GM19468 (cell line): ENCODE measurements at regions not wholly inside any gene's neighbourhood (a gene's known extent, or its start where the extent isn't known, plus 50 kb on each side); places are given as distances from the start of the nearest gene placed in this dataset.

Source experiments
- ATAC-seq: cut with Tn5 transposase; IDR thresholded peaks from one replicate; pipeline ENCODE4 v1.9.1; 2021; ENCODE audit warnings: mild to moderate bottlenecking, moderate library complexity, moderate number of reproducible peaks; ENCODE audit not compliant: unreplicated experiment; ENCODE audit errors: extremely low read depth

DNA sequence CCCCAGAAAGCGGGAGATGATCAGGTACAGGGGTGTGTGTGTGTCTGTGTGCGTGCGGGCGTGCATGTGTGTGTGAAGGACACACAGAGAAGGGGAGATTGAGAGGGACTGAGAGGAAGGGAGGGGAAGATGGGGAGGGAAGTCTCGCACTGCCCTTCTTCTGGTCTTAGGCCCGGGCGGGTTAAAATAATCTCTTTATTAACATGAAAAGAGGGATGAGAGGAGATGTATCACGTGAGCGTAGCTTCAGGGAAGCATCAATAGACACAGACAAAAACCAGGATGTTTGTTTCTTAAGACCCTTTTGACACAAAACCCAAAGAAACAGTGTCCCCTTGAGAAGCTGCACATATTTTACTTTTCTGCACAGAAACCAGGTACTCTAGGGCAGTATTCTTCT lies 347.3 kb downstream of the BRD1 start:
- no peak for ATAC-seq

DNA sequence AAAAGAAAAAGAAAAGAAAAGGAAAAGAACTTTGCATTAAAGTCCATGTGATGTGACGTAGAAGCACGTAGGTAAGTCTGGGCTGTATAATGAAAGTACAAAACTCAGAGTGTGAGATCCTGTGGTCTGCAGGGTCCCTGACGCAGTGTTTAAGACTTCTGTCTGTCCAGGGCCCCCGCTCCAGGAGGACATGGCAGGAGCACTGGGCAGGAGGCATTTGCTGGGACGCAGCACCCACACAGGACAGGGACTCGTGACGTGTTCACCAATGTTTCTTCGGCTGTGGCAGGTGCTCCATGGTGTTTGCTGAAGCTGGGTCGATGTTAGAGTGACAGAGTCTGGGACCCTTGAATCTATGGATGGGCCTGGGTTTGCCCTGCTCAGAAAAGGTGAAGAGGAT lies 348.1 kb downstream of the BRD1 start:
- no peak for ATAC-seq

DNA sequence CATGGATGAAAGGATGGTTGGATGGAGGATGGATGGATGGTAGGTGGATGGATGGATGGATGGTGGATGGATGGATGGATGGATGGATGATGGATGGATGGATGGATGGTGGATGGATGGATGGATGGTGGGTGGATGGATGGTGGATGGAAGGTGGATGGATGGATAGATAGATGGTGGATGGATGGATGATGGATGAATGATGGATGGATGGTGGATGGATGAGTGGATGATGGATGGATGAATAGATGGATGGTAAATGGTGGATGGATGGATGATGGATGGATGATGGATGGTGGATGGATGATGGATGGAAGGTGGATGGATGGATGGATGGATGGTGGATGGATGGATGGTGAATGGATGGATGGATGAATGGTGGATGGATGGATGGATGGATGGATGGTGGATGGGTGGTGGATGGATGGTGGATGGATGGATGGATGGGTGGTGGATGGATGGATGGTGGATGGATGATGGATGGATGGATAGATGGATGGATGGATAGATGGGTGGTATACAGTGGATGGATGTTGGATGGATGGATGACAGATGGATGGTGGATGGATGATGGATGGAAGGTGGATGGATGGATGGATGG lies 350.8 kb downstream of the BRD1 start:
- no peak for ATAC-seq

DNA sequence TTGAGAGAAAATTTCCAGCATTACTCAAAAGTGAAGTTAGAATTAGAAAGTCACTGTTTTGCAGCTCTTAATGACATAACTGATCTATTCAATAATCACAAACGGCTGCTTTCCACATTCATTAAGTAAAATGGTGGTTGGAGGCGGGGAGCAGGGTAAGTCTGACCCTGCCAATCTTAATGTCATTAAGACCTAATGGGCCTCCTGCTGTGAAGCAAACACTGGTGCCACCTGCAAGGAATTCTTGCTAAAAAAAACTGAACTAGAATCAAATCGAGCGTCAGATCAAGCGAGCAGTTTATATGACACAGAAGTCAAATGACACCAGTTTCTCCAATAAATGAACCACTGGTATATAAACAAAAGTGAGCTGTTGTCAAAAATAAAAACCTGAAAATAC lies 351.5 kb downstream of the BRD1 start:
- no peak for ATAC-seq

DNA sequence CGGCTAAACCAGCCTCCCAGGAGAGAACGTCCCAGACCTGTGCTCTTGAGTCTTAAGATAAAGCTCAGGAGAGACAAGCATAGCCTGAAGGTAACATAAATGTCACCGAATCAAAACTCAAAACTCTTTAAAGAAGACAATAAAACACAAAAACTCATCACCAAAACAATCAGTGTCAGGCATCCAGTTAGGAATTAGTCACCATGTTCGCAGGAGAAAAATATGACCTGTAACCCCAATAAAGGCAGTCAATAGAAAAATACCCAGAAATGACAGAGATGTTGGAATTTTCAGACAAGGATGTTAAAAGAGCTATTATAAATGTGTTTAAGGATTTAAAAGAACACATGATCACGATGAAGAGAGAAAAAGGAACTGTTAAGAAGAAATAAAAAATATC lies 352.4 kb downstream of the BRD1 start:
- no peak for ATAC-seq

DNA sequence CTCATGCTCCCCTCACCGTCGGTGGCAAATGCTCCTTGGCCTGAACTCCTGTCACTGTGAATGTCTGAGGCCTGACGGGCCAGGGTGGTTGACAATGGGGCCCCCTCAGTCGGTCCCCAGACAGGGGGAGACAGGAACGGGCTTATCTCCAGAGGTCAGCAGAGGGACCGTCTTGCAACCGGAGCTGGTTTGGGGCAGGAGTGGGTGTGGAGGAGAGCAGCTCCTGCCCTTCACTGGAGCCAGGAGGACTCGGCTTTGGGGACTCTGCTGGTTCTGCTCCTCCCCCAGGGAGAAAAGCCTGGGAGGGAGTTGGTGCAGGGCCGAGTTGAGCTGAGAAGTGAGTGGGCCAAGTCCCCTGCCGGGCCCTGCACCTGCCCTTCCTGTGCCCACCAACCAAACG lies 354.4 kb downstream of the BRD1 start:
- no peak for ATAC-seq

DNA sequence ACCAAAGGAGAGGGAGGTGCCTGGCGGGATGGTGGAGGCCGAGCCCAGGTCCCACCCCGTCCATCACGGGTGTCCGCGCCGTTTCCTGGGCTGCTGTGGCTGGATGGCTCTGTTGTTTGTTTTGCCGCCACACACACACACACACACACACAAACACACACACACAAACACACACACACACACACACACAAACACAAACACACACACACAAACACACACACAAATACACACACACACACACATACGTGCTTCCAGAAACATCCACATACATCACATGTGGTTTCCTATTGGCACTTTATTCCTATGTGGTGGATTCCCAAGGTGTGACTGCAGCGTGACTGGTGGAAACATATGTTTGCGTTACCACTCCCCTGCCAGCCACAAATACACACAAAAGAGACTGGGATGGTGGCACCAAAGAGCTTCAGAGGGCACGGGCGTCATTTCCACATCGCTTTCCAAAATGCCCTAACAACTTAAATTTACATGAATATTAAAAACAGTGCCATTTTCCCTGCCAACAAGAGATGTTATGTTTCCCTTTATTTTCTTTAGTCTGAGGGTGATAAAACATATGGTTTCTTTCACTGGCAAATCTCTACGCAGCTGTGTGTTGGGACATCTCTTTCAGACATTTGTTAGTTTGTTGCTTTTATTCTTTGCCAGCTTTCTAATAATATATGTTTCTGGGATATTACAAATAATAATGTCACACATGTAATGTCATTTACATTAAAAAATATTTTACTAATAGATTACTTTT lies 356.8 kb downstream of the BRD1 start:
- no peak for ATAC-seq

DNA sequence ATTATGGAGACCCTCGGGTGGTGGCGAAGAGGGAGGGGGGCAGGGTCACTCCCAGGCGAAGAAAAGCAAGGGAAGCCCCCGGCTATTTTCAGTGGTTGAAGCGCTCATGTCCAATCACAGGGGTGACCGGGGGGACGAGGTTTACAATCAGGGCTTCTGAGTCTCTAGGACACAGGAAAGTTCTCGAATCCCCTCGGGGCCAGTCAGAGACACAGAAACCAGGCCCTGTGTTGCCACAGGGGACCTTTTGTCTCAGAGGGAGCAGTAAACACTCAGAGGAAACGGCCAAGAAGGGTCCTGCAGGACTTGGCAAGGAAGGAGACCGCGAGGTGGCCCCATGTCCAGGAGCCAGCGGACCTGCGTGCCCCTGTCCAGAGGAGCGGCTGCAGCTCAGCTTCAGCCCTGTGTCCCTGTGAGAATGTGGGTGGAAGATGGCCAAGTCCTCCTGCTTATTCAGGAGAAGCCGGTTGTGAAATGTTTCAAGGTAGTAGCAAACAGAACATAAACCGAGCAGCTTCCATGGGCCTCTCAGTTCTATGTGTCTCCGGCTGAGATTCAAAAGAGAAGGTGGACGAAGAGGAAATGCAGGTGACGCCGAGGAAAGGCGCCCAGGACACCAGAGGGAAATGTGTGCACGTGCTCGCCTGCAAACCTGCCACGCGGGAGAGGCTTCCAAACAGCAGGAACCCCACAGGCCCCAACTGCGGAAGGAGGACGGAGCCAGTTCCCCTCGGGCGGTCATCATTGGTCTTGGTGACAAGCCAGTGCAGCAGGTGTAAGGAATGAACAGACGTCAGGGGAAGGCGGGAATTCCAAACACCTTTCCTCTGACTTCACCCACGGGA lies 357.6 kb downstream of the BRD1 start:
- ATAC-seq, result no peak

DNA sequence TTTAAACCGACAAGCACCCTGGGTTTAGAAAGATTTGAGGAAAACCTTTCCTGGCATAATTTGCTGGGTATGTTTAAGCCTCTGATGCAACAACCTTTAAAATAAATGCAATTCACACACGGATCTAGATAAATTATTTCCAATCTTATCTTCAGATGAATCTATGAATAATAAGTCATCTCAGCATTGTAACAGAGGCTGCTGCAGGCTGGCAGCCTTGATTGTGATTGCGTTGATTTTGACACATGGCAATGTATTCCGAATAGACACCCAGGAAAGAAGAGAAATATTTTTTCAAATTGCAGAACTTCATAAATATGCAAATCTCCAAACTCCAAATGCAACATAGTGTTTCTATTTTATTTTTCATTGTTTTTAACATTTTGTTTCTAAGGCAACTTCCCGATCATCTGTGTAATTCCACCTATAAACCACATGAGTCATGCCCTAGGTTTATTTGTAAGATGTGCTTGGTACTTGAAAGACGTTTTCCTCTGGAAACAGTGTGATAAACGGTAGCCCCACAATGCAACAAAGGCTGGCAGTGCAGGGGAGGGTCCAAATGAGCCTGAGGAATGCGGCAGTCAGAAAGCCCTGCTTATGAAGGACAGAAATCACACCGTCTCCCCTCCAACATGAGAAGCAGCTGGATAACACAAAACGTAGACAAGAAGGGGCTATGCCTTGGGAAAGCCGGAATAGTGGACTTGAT lies 359.0 kb downstream of the BRD1 start:
- ATAC-seq, result no peak

DNA sequence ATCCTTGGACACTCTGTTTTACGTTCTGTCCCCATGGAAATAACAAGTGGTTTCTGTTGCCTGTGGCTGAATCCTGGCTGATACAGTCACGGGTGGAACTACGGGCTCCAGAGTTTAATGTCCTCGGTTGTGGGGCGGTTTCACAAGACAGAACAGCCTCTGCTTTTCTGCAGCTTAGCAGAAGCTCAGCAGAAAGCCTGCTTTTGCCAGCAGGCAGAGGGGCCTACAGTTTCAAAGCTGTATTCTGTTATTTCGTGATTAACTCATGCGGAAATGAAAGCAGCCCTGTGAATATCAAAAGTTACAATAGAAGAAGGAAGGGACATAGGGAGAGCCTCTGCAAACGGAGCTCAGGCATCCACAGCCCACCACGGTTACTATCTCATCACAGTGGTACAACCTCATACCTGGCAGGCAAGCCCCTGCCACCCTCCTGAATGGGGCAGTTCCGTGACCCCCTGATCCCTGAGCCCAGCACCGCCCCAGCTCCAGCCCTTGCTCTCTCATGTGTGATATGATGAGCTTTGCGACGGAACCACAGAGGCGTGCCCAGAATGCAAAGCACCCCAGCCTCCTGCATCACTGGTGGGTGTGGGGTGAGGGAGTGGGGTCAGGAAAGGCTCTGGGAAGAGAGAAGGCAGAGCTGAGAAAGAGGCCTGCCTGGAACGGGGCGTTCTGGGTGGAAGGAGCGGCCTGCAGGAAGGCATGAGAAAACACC lies 360.6 kb downstream of the BRD1 start:
- no peak for ATAC-seq

DNA sequence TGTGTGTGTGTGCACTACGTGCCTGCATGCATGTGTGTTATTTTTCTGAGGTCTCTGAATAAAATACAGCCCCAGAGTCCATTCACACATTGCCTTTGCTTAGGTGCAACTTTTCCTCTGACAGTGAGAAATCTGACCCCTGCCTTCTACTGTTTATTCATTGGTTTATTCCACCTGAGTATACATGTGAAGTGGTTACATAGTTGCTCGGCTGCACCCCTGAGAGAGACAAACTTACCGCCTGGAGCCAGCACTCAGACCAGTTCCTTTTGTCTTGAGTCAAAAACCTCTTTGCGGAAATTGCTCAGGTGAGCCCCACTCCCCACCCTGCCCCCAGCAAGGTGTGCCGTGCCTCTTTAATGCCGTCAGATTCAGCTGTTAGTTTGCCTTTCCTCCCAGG lies 363.6 kb downstream of the BRD1 start:
- no peak for ATAC-seq

DNA sequence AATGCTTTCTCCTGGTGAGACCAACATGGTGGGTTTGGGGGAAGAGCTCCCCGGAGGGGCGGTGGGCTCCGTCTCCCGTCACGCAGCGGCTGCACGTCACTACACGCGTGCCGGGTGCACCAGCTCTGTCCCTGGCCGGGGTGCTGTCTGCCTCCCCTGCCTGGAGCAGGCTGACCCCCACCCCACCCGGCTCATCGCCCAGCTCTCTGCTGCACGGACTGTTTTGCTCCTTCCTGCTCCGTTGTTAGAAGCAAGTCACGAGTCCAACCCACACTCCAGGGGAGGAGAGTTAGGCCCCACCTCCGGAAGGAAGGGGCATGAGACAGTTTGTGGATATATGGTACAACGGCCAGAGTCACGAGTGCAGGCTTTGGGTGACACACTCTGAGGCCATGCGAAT lies 364.9 kb downstream of the BRD1 start:
- no peak for ATAC-seq

DNA sequence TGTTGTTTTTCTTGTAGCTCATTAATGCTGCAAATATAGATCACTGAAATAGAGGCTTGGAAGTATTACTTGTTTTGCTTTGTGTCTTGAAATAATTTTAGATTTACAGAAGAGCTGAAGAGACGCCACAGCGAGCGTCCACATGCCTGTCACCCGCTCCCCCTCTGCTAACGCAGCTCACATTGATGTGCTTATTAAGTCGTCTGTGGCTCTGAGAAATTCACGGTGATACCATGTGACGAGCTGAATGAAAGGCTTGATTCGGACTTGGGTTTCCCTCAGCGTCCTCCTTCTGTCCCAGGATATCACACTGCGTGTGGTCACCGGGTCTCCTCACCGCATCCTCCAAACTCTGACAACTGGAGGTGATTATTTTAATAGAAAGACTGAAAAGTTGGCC lies 365.4 kb downstream of the BRD1 start:
- no peak for ATAC-seq

DNA sequence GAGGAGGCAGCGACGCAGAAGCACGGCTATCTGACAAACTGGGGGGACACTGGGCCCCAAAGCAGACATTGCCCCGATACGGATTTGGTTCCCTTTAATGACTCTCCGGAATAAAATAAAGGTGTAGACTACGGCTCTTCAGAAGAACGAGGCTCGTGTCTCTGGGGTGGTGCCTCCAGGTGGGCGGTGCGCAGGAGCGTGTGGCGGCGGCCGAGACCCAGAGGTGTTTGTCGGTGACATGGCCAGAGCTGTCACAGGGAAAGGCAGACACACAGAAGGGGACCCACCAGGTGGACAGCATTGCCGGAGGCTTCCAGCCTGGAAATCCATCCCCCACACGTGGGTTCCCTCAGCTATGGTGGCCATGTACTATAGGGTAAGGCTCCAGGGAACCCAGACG lies 366.0 kb downstream of the BRD1 start:
- no peak for ATAC-seq

DNA sequence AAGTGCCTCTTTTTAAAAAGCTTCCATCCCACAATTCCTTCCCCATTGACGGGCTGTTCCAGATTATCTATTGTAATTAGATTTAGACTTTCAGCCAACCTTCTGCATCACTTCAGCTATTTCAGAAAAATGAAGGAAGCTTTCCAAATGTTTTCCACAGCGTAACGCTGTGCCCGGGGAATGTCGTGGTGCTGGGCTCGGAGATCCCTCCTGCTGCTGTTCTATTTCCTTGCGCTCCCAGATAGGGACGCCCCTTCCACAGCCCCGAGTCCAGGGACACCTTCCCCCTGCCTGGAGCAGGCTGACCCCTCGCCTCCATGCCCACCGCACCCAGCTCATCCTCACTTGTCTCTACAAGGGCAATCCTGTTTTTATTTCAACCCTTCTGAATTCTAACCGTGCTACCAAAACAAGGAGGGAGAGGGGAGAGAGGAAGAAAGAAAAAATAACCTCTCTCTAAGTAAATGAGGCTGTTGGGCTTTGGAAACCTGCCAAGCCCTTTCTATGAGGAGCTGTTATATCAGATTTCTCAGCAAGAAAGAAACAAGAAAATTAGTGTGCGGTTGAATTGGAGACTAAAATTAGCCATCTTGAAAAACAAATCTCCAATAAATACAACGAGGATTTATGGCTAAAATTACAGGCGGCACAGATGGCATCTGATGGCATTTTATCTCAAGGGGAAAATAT lies 366.9 kb downstream of the BRD1 start:
- no peak for ATAC-seq

DNA sequence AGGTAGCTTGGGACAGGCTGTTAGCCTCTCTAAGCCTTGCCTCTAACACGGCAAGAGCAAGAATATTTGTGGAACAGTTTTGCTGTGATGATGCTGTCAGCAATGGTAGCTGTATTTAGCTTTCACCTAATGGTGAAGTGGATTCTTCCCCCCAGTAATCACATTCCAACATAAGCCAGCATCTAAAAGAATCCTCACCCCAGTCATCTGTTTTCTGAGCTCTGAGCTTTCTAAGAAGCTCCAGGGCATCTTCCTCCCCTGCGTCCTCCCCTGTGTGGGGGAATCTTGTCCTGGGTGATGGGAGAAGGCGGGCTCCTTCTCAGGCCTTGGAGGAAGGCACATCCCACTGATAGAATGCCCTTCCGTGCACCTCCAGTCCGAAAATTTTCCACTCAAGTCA lies 367.6 kb downstream of the BRD1 start:
- no peak for ATAC-seq

DNA sequence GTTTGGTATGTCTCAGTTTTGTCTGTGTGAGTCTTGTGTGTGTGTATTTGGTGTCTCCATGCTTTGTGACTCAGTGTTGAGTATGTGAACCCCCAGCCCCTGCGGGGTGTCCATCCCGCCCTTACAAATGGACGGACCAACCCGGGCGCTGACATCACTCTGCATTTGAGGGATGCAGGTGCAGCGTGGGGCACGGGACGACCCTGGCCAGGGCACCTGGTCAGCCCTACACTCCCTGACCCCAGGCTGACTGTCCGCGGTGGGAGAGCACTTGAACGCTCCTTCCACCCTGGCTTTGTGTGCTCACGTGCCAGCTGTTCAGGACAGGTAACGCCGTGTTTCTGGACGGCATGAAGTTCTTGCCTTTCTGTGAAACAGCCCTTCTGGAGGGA lies 369.0 kb downstream of the BRD1 start:
- no peak for ATAC-seq

DNA sequence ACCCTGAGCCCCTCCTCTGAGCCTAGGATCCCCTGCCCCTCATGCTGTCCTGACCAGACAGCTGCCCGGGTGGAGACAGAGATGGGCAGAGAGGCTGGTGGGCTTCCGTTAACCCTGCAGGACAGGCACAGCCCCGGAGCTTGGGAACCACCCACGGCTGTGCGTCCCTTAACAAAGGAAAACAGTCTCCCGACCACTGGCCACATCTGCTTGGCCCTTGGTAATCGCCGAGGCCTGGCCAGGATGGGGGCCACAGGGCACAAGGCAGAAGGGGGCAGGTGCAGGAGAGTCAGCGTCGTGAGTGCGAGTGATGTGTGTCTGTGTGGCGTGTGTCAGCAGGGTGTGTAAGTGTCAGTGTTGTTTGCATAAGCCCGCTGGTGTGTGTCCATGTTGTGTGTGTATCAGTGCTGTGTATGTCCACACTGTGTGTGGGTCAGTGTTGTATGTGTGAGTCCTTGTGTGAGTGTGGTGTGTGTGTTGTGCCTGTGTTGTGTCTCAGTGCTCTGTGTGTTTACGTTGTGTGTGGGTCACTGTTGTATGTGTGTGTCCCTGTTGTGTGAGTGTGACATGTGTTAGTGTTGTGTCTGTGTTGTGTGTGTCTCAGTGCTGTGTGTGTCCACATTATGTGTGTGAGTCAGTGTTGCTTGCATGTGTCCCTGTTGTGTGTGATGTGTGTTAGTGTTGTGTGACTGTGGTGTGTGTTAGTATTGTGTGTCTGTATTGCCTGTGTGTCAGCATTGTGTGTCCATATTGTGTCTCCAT lies 369.5 kb downstream of the BRD1 start:
- ATAC-seq, result no peak

DNA sequence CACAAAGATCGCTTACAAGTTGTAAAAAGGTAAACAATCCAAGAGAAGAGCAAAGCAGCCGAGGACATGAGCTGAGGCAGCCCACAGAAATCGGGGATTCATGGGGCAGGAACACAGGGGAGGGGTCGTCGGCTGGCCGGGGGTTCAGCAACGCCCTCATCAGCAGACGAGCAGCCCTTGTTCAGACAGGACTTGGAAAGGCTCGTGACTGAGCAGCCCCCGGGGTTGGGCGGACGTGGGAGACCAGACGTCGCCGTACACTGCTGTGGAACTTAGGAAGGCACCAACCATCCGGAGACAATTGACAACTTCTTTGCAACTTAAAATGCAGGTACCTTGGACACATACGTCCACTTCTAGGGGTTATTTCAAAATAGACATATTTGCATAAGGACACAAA lies 370.5 kb downstream of the BRD1 start:
- ATAC-seq, result no peak
